HFF-Myc (cell line): ENCODE measurements at regions not wholly inside any gene's neighbourhood (a gene's known extent, or its start where the extent isn't known, plus 50 kb on each side); places are given as distances from the start of the nearest gene placed in this dataset.

Source experiments
- DNase-seq: peaks from one replicate; pipeline ENCODE4 v3.0.0-alpha.2; 2011; ENCODE audit warnings: low read depth; ENCODE audit errors: extremely low read depth
- H3K4me3 ChIP-seq: replicated peaks from 2 replicates; pipeline ENCODE4 v1.5.1; 2011; ENCODE audit warnings: low read depth, mild to moderate bottlenecking, control low read depth, low read length
- TF ChIP-seq, protein P1 (sequence below): IDR thresholded peaks from 2 replicates; pipeline ENCODE4 v1.5.1; 2012; ENCODE audit warnings: mild to moderate bottlenecking, low read depth, low read length, control low read depth; ENCODE audit errors: missing control alignments

- H3K4me3 ChIP-seq: no peak overlapping the region
- TF ChIP-seq, protein P1, sequence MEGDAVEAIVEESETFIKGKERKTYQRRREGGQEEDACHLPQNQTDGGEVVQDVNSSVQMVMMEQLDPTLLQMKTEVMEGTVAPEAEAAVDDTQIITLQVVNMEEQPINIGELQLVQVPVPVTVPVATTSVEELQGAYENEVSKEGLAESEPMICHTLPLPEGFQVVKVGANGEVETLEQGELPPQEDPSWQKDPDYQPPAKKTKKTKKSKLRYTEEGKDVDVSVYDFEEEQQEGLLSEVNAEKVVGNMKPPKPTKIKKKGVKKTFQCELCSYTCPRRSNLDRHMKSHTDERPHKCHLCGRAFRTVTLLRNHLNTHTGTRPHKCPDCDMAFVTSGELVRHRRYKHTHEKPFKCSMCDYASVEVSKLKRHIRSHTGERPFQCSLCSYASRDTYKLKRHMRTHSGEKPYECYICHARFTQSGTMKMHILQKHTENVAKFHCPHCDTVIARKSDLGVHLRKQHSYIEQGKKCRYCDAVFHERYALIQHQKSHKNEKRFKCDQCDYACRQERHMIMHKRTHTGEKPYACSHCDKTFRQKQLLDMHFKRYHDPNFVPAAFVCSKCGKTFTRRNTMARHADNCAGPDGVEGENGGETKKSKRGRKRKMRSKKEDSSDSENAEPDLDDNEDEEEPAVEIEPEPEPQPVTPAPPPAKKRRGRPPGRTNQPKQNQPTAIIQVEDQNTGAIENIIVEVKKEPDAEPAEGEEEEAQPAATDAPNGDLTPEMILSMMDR: no peak
- DNase-seq: peak; percentile 87
Measured at GRCh38 chr18:55927831-55928230, 339.8 kb upstream of the TCF4 start.

DNA sequence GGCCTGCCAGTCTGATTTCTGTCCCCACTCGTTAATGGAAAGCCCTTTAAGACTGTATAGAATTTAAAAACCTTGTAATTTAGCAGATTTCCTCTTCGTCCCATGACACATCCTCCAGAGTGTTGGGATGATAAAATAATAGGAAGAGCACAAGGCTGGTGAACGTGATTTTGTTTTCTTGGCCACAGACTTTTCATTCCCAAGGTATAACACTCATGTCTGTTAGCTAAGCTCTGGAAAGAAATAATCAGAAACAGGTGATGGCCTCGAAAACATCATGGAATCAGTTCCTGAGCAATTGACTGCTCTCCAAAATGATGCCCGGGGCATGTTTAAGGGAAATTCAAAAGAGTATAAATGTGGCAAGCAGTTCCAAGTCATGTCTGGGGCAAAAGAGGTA is 337.8 kb upstream of the TCF4 start:
- no peak overlapping the region for H3K4me3 ChIP-seq
- TF ChIP-seq, protein P1: no peak
- DNase-seq: peak; percentile 45

DNA sequence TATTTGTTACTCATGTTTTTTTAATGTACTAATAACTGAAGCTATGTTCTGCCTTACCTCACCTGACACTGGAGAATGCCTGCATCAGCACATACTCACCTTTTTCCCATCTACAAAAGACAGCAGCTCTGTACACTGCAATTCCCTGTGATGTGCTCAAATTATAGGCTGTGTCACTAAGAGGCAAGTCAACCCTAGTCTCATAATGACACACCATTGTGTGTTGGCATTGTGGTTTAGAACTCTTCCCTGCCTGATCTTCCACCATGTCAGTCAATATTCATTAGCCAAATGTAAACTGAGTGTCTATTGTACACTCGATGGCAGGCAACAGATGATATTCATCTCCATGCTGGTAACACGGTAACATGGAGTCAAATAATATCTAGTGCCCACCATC is 332.1 kb upstream of the TCF4 start:
- TF ChIP-seq, protein P1: no peak
- H3K4me3 ChIP-seq: no peak overlapping the region
- no peak for DNase-seq

GRCh38 chr18:55918444-55918843 is 330.5 kb upstream of the TCF4 start:
- no peak overlapping the region for H3K4me3 ChIP-seq
- TF ChIP-seq, protein P1: no peak
- DNase-seq: peak; percentile 26

DNA sequence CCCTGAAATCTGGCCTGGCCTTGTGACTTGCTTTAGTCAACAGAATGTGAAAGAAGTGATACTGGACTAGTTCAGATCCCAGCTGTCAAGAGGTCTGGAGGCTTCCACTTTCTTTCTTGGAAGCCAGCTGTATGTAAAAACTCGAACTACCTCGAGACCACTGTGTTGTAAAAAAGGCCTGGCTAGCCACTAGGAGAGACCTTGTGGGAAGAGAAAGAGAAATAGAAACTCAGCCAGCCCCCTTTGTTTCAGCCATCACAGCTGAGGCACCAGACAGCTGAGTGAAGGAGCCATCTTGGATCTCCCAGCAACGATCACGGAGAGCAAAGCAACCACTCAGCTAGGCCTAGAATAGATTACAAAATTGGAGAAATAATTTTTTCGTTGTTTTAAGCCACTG is 324.9 kb upstream of the TCF4 start:
- DNase-seq: no peak
- no peak overlapping the region for H3K4me3 ChIP-seq
- TF ChIP-seq, protein P1: no peak

DNA sequence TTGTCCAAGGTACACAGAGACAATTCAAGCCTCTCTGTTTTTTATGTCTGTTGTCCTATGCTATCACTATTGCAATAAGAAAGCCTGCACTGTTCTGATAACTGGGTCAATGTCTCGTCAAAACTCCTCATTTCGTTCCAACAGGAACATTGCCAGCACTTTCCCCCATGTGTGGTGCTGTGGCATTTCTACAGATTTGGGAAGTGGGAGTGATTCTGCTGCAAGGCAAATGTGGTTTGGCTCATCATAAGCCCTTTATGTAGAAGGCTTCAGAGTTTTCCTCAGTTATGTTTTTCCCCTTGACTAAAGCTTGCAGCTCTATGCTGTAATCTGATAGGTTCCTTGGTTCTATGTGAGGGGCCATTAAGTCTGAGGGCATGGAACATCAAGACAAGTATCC is 324.1 kb upstream of the TCF4 start:
- H3K4me3 ChIP-seq: no peak overlapping the region
- TF ChIP-seq, protein P1: no peak
- DNase-seq: no peak

- TF ChIP-seq, protein P1: no peak
- H3K4me3 ChIP-seq: no peak overlapping the region
Measured at GRCh38 chr18:55910296-55910695, 322.3 kb upstream of the TCF4 start.

More at GRCh38 chr18:55910296-55910695, 322.3 kb upstream of the TCF4 start:
- no peak for DNase-seq
